H1 (cell line): ENCODE measurements at regions not wholly inside any gene's neighbourhood (a gene's known extent, or its start where the extent isn't known, plus 50 kb on each side); places are given as distances from the start of the nearest gene placed in this dataset.
"Not testable (repeated sequence)": the region's sequence is repeated elsewhere in the genome, so short reads cannot be mapped to it uniquely, and the experiment has no call there.

ENCODE experiments used
- CTCF ChIA-PET: fragments of 300-600 bp; sonication (Branson Sonifier 250); formaldehyde crosslinking; loops from one replicate; lab custom pipeline; 2021; ENCODE audit not compliant: partially characterized antibody; lab: Charles Lee
- POLR2A ChIA-PET: fragments of 300-600 bp; sonication (Branson Sonifier 250); formaldehyde crosslinking; loops from one replicate; lab custom pipeline; 2021; ENCODE audit warnings: inconsistent platforms; ENCODE audit not compliant: partially characterized antibody; lab: Charles Lee
- DNase-seq, 2 experiments: peaks; one replicate each; pipeline versions ENCODE4 v3.0.0 to v3.0.0-alpha.2; 2010 to 2022; ENCODE audit warnings: low spot score in 2 of 2, low read depth in 1 of 2, mixed read lengths in 1 of 2
- FAIRE-seq: peaks from 2 replicates; lab custom pipeline; 2011; peaks lifted over from hg19 to GRCh38; lab: Jason Lieb, UNC
- H2AFZ ChIP-seq: 2 replicates; pipeline ENCODE4 v1.8.1; 2012; ENCODE audit warnings: low read length, inconsistent platforms
- H2AK5ac ChIP-seq: 2 replicates; pipeline ENCODE4 v1.6.1; 2013; ENCODE audit warnings: low read depth, low read length
- H2BK120ac ChIP-seq: replicated peaks from 2 replicates; pipeline ENCODE3; 2013; ENCODE audit warnings: low read depth, low read length, inconsistent platforms
- H2BK12ac ChIP-seq: 2 replicates; pipeline ENCODE4 v1.6.1; 2013; ENCODE audit warnings: low read depth, low read length
- H2BK15ac ChIP-seq: 2 replicates; pipeline ENCODE4 v1.6.1; 2013; ENCODE audit warnings: low read length
- H2BK20ac ChIP-seq: 2 replicates; pipeline ENCODE4 v1.6.1; 2013; ENCODE audit warnings: low read length
- H2BK5ac ChIP-seq: 2 replicates; pipeline ENCODE4 v1.6.1; 2013; ENCODE audit warnings: low read depth, low read length
- H3K14ac ChIP-seq: 2 replicates; pipeline ENCODE4 v1.6.1; 2013; ENCODE audit warnings: inconsistent platforms; ENCODE audit not compliant: insufficient read length
- H3K18ac ChIP-seq: 2 replicates; pipeline ENCODE4 v1.6.1; 2013; ENCODE audit warnings: low read length; ENCODE audit errors: extremely low read depth
- H3K23ac ChIP-seq: 2 replicates; pipeline ENCODE4 v1.6.1; 2013; ENCODE audit warnings: inconsistent platforms; ENCODE audit not compliant: insufficient read length
- H3K23me2 ChIP-seq: 2 replicates; pipeline ENCODE4 v1.6.1; 2013; ENCODE audit warnings: low read depth, low read length
- H3K27ac ChIP-seq: 2 replicates; pipeline ENCODE4 v1.6.1; 2011; ENCODE audit warnings: low read depth, low read length, inconsistent platforms
- H3K27me3 ChIP-seq, 4 experiments: replicated peaks in 1 of 4; 1 replicate in 1 of 4; 2 replicates in 3 of 4; pipeline versions ENCODE4 v1.6.1 to v1.8.1; 2011 to 2013; ENCODE audit warnings: low read length in 3 of 4, mild to moderate bottlenecking in 3 of 4, inconsistent platforms in 2 of 4, mixed read lengths in 2 of 4, moderate library complexity in 1 of 4; ENCODE audit not compliant: control insufficient read depth in 3 of 4, insufficient read depth in 3 of 4; ENCODE audit errors: extremely low read depth in 1 of 4
- H3K36me3 ChIP-seq, 4 experiments: 2 replicates each; pipeline versions ENCODE4 v1.6.1 to v1.8.1; 2011 to 2013; ENCODE audit warnings: mild to moderate bottlenecking in 4 of 4, low read length in 3 of 4, moderate library complexity in 2 of 4, control low read depth in 1 of 4, inconsistent platforms in 1 of 4; ENCODE audit not compliant: insufficient read depth in 4 of 4, control insufficient read depth in 2 of 4
- H3K4ac ChIP-seq: replicated peaks from 2 replicates; pipeline ENCODE3; 2013; ENCODE audit warnings: low read length, low read depth, mixed read lengths, inconsistent platforms; ENCODE audit not compliant: insufficient read length
- H3K4me1 ChIP-seq, 4 experiments: replicated peaks in 1 of 4; 1 replicate in 1 of 4; 2 replicates in 3 of 4; pipeline versions ENCODE4 v1.6.1 to v1.8.1; 2011 to 2013; ENCODE audit warnings: low read length in 3 of 4, inconsistent platforms in 2 of 4, mixed read lengths in 1 of 4; ENCODE audit not compliant: insufficient read depth in 4 of 4, control insufficient read depth in 3 of 4
- H3K4me2 ChIP-seq, 2 experiments: 2 replicates each; pipeline versions ENCODE4 v1.6.1 to v1.8.1; 2011 to 2013; ENCODE audit warnings: low read depth in 2 of 2, low read length in 2 of 2, control low read depth in 1 of 2, inconsistent platforms in 1 of 2, mild to moderate bottlenecking in 1 of 2; ENCODE audit not compliant: insufficient read depth in 1 of 2
- H3K4me3 ChIP-seq, 4 experiments: fragments of 200-600, 300-600 bp in 1 of 4; sonication (generic), shearing (Covaris generic), sonication (Bioruptor Twin) in 1 of 4; 2 replicates each; pipeline versions ENCODE4 v1.5.1 to v1.8.1; 2011 to 2016; ENCODE audit warnings: low read length in 4 of 4, low read depth in 3 of 4, control low read depth in 2 of 4, inconsistent platforms in 2 of 4, mild to moderate bottlenecking in 2 of 4, mixed read lengths in 1 of 4, moderate library complexity in 1 of 4; ENCODE audit not compliant: insufficient read depth in 2 of 4; ENCODE audit errors: extremely low read depth in 1 of 4
- H3K56ac ChIP-seq: replicated peaks from 2 replicates; pipeline ENCODE3; 2013; ENCODE audit warnings: low read depth, mild to moderate bottlenecking, mixed read lengths, low read length, inconsistent platforms; ENCODE audit not compliant: insufficient read length
- H3K79me1 ChIP-seq: 2 replicates; pipeline ENCODE4 v1.6.1; 2013; ENCODE audit warnings: low read depth, low read length, control low read depth
- H3K79me2 ChIP-seq, 2 experiments: 2 replicates each; pipeline versions ENCODE4 v1.6.1 to v1.8.1; 2012 to 2013; ENCODE audit warnings: low read length in 2 of 2, mild to moderate bottlenecking in 2 of 2, inconsistent platforms in 1 of 2; ENCODE audit not compliant: insufficient read depth in 2 of 2, control insufficient read depth in 1 of 2
- H3K9ac ChIP-seq, 4 experiments: replicated peaks in 1 of 4; 1 replicate in 1 of 4; 2 replicates in 3 of 4; pipeline versions ENCODE4 v1.6.1 to v1.8.1; 2011 to 2013; ENCODE audit warnings: low read depth in 3 of 4, low read length in 3 of 4, control low read depth in 2 of 4, mild to moderate bottlenecking in 2 of 4, moderate library complexity in 2 of 4, inconsistent platforms in 1 of 4; ENCODE audit errors: extremely low read depth in 1 of 4
- H3K9me3 ChIP-seq, 2 experiments: 2 replicates each; pipeline versions ENCODE4 v1.6.1 to v1.8.1; 2012 to 2013; ENCODE audit warnings: mild to moderate bottlenecking in 2 of 2, moderate library complexity in 2 of 2, control low read depth in 1 of 2, inconsistent platforms in 1 of 2, low read depth in 1 of 2, low read length in 1 of 2, mixed read lengths in 1 of 2; ENCODE audit not compliant: insufficient read depth in 2 of 2
- H4K20me1 ChIP-seq, 2 experiments: replicated peaks in 1 of 2; 2 replicates each; pipeline versions ENCODE3 to v1.8.1; 2011 to 2013; ENCODE audit warnings: inconsistent platforms in 2 of 2, low read length in 2 of 2, mild to moderate bottlenecking in 1 of 2; ENCODE audit not compliant: insufficient read depth in 2 of 2, control insufficient read depth in 1 of 2
- H4K5ac ChIP-seq: 2 replicates; pipeline ENCODE4 v1.6.1; 2013; ENCODE audit warnings: low read length, low read depth, mixed read lengths, inconsistent platforms; ENCODE audit not compliant: insufficient read length
- H4K8ac ChIP-seq: 2 replicates; pipeline ENCODE4 v1.8.0; 2013; ENCODE audit warnings: mild to moderate bottlenecking, moderate library complexity, low read length, inconsistent platforms; ENCODE audit not compliant: insufficient read depth; ENCODE audit errors: extremely low read depth
- H4K91ac ChIP-seq: replicated peaks from 2 replicates; pipeline ENCODE3; 2013; ENCODE audit warnings: low read length, mixed read lengths, inconsistent platforms; ENCODE audit not compliant: insufficient read length
- CTBP2 ChIP-seq: IDR thresholded peaks from 2 replicates; pipeline ENCODE4 v1.7.0; 2011; ENCODE audit warnings: borderline replicate concordance, mild to moderate bottlenecking, moderate library complexity, mixed read lengths, low read length; ENCODE audit not compliant: insufficient read depth, insufficient read length
- WGBS, 2 experiments: shearing (Covaris generic) in 1 of 2; methylation state at CpG; one replicate each; pipeline versions ENCODE4 v1.1.6 to v1.1.7; 2013 to 2015; ENCODE audit warnings: low lambda C conversion rate in 2 of 2, mixed read lengths in 2 of 2, inconsistent platforms in 1 of 2, low coverage in 1 of 2, missing lambda C conversion rate in 1 of 2; ENCODE audit not compliant: insufficient replicate concordance in 2 of 2, insufficient coverage in 1 of 2, insufficient read length in 1 of 2; ENCODE audit errors: extremely low coverage in 1 of 2, missing lambda C conversion rate in 1 of 2; 5-methylcytosine and 5-hydroxymethylcytosine counted together

DNA sequence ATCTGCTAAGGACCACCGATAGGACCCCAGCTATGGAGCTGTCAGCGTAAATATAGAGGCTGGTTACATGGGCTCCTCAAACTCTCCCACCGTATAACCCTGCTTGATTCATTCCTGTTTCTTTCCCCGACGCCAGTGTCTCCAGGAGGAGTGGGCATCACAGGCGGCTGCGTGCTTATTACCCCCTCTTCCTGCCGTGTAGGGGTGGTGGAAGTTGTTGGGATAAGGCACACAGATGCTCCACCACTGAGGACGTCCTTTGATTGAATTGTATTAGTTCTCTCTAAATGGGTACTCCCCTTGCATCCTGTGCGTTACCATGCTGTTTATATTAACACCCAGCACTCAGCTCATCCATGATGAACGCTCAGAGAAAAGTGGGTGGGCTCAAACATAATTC, 104.6 kb downstream of the ZBTB18 start:
- Histone ChIP-seq H2BK20ac (no peak overlapping the region), H3K14ac (no peak overlapping the region), H3K4me1 (peaks cover 0 to 4% (median 0%) of the 10 kb centered on the region in 4 experiments; a peak in 3 of 7 replicates), H4K8ac (no peak overlapping the region), H3K79me1 (no peaks in the 10 kb centered on the region), H2AK5ac (no peak overlapping the region), H3K23ac (no peak overlapping the region), H3K4ac (no peak overlapping the region), H2BK12ac (no peak overlapping the region), H2BK15ac (no peak overlapping the region), H3K18ac (peak overlapping the region; percentile 20; the same call in 1 of the 2 replicates), H2BK5ac (no peak overlapping the region), H2BK120ac (peak overlapping the region; percentile 56), H3K36me3 (no peaks in the 10 kb centered on the region), H3K4me3 (no peak overlapping the region), H3K9me3 (no peaks in the 10 kb centered on the region), H3K27me3 (no peaks in the 10 kb centered on the region), H4K91ac (no peak overlapping the region), H3K23me2 (no peaks in the 10 kb centered on the region), H2AFZ (no peak overlapping the region), H4K5ac (no peak overlapping the region), H4K20me1 (no peaks in the 10 kb centered on the region), H3K79me2 (no peaks in the 10 kb centered on the region), H3K4me2 (no peak overlapping the region), H3K56ac (no peak overlapping the region), H3K9ac (no peak overlapping the region)
- ChIA-PET CTCF (no interaction called here), POLR2A (no interaction called here)
- FAIRE-seq (no peak), DNase-seq (no peak)
- 80% methylated on average over 11 of the region's 11 CpGs; no CpG with 5 or more reads in 1 of the 2 experiments for WGBS, 2 experiments
- TF ChIP-seq CTBP2, result no peak
- TF ChIP-seq, all 59 proteins: peak for 0
- no peak overlapping the region for H3K27ac ChIP-seq

DNA sequence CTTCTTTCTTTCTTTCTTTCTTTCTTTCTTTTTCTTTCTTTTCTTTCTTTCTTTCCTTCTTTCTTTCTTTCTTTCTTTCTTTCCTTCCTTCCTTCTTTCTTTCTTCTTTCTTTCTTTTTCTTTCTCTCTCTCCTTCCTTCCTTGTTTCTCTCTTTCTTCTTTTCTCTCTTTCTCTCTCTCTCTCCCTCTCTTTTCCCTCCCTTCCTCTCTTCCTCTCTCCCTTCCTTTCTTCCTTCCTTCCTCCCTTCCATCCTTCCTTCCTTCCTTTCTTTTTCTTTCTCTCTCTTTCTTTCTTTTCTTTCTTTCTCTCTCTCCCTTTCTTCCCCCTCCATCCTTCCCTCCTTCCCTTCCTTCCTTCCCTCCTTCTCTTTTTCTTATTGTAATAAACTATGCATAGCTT, 105.5 kb downstream of the ZBTB18 start:
- H3K79me2 ChIP-seq, H2BK120ac ChIP-seq, CTCF ChIA-PET, H3K4ac ChIP-seq, H2BK20ac ChIP-seq, H3K36me3 ChIP-seq, POLR2A ChIA-PET, H2AK5ac ChIP-seq, H2AFZ ChIP-seq, H3K27ac ChIP-seq, H3K4me3 ChIP-seq, H3K9me3 ChIP-seq, H4K5ac ChIP-seq, H3K4me1 ChIP-seq, H2BK12ac ChIP-seq, H4K8ac ChIP-seq, H3K56ac ChIP-seq, H3K79me1 ChIP-seq, H3K23me2 ChIP-seq, H3K4me2 ChIP-seq, H3K27me3 ChIP-seq, DNase-seq, H4K20me1 ChIP-seq, H3K18ac ChIP-seq, H3K23ac ChIP-seq, H3K9ac ChIP-seq, H4K91ac ChIP-seq, H3K14ac ChIP-seq, FAIRE-seq, H2BK15ac ChIP-seq, H2BK5ac ChIP-seq: not testable (repeated sequence)
